HG02885 (cell line): ENCODE measurements at regions not wholly inside any gene's neighbourhood (a gene's known extent, or its start where the extent isn't known, plus 50 kb on each side); places are given as distances from the start of the nearest gene placed in this dataset.
A peak's percentile ranks its signal among the peaks of the same experiment; 100 is the strongest.
"Not testable (repeated sequence)": the region's sequence is repeated elsewhere in the genome, so short reads cannot be mapped to it uniquely, and the experiment has no call there.

Source experiments
- ATAC-seq: cut with Tn5 transposase; IDR thresholded peaks from one replicate; pipeline ENCODE4 v1.9.1; 2021; ENCODE audit warnings: mild to moderate bottlenecking; ENCODE audit not compliant: unreplicated experiment, poor library complexity

- ATAC-seq = no peak
These were observed 127.9 kb upstream of the AMOT start for GRCh38 chrX:112968351-112969133.

GRCh38 chrX:112967903-112968302, 127.3 kb upstream of the AMOT start:
- ATAC-seq = no peak

GRCh38 chrX:112967341-112967740, 126.7 kb upstream of the AMOT start:
- ATAC-seq = no peak

- no peak for ATAC-seq
These were observed 121.3 kb upstream of the AMOT start for GRCh38 chrX:112961981-112962380.

GRCh38 chrX:112947981-112948615, 107.5 kb upstream of the AMOT start:
- ATAC-seq = no peak

- ATAC-seq = no peak
These were observed 105.6 kb upstream of the AMOT start for GRCh38 chrX:112946227-112946626.

- ATAC-seq = no peak
These were observed 105.2 kb upstream of the AMOT start for GRCh38 chrX:112945826-112946225.

GRCh38 chrX:112941209-112941837, 100.7 kb upstream of the AMOT start:
- ATAC-seq = peak; percentile 87

GRCh38 chrX:112935029-112935428, 94.4 kb upstream of the AMOT start:
- ATAC-seq = peak; percentile 49

GRCh38 chrX:112931900-112932299, 91.3 kb upstream of the AMOT start:
- no peak for ATAC-seq

GRCh38 chrX:112931478-112931877, 90.8 kb upstream of the AMOT start:
- ATAC-seq = no peak

GRCh38 chrX:112923381-112923780, 82.8 kb upstream of the AMOT start:
- ATAC-seq = not testable (repeated sequence)

- ATAC-seq = no peak
These were observed 73.2 kb upstream of the AMOT start for GRCh38 chrX:112913807-112914206.

- ATAC-seq = no peak
These were observed 69.8 kb upstream of the AMOT start for GRCh38 chrX:112910418-112910817.

- ATAC-seq = no peak
These were observed 61.5 kb upstream of the AMOT start for GRCh38 chrX:112901869-112902725.

GRCh38 chrX:112896051-112896450, 55.4 kb upstream of the AMOT start:
- ATAC-seq = no peak
